ENCODE measurements at regions not wholly inside any gene's neighbourhood (a gene's known extent, or its start where the extent isn't known, plus 50 kb on each side); places are given as distances from the start of the nearest gene placed in this dataset.

DNA sequence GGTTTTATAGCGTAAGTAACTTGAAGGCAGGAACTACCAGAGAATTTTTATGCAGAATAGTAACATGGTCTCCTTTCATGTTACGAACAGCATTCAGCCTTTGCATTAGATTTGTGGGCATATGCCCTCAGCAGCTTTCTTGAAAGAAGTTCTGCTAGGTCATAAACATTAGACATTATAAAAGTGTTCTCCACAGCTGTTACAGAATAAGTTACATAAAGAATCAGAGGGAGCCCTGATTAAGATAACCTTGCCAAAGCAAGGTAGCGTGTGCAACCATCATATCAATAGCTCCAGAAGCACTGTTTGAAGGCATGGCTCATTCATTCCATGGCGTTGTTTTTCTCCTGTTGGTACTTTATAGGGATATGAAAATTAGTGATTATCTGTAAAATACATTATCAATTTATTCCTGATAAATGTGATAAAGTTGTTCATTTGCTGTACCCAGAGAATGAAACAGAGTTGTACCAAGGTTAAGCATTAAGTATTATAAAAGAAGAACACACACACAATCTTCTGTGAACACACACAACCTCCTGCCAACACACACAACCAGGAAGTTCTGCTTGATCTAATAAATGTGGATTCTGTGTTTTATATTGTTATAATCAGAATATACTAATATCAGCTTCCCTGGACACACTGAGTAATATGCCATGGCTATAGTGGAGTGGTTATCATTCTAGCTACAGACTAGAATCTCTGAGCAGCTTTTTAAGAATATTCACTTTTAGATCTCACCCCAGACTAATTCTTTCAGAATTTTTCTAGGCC is 286.7 kb upstream of the SLC39A10 start:
- TF ChIP-seq, protein P1, sequence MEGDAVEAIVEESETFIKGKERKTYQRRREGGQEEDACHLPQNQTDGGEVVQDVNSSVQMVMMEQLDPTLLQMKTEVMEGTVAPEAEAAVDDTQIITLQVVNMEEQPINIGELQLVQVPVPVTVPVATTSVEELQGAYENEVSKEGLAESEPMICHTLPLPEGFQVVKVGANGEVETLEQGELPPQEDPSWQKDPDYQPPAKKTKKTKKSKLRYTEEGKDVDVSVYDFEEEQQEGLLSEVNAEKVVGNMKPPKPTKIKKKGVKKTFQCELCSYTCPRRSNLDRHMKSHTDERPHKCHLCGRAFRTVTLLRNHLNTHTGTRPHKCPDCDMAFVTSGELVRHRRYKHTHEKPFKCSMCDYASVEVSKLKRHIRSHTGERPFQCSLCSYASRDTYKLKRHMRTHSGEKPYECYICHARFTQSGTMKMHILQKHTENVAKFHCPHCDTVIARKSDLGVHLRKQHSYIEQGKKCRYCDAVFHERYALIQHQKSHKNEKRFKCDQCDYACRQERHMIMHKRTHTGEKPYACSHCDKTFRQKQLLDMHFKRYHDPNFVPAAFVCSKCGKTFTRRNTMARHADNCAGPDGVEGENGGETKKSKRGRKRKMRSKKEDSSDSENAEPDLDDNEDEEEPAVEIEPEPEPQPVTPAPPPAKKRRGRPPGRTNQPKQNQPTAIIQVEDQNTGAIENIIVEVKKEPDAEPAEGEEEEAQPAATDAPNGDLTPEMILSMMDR (IDR thresholded peaks at IDR 0.05): no peak
- TF ChIP-seq POLR2A (IDR thresholded peaks at IDR 0.05): no peak
